GM18519 (cell line): ENCODE measurements at regions not wholly inside any gene's neighbourhood (a gene's known extent, or its start where the extent isn't known, plus 50 kb on each side); places are given as distances from the start of the nearest gene placed in this dataset.

Experiments
- ATAC-seq: cut with Tn5 transposase; IDR thresholded peaks from one replicate; pipeline ENCODE4 v1.9.1; 2021; ENCODE audit warnings: mild to moderate bottlenecking, moderate library complexity; ENCODE audit not compliant: unreplicated experiment, low FRiP score

DNA sequence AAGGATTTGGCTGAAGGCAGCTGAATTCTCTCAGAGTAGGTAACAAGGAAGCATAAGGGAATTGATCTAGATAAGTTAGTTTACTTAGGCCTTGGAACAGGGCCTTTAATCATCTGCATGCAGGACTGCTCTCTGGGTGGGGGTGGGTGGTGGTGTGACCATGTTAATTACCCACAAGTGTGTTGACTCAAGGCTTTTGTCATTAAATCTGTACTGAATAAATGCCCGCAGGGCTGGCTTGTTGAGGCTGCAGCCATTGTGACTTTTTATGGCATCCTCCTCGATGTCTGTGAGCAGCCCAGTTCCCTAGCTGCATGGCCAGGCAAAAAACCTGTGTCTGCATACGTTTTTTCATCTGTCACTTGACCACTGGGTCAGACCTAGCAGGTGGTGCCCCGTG is 63.5 kb upstream of the ASCC3 start:
- no peak for ATAC-seq

DNA sequence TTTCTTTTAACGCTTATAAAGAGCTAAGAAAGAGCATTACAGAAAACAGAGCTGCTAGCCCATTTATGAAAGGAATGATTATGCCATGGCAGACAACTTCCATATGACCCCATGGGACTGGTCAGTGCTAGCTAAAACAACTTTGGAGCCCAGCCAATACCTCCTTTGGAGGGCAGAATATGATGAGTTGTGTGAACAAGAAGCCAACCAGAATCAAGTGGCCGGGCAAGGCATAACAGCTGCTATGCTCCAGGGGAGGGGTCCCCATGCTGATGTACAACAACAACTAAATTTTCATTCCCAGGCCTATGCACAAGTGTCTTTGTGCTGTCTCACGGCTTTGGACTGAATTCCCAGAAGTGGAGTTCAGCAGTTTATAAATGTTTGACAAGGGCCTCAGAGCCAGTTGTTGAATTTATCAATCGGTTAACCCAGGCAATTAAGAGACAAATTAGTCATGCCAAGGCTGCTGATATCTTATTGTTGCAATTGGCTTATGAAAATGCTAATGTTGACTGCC is 65.0 kb upstream of the ASCC3 start:
- no peak for ATAC-seq

DNA sequence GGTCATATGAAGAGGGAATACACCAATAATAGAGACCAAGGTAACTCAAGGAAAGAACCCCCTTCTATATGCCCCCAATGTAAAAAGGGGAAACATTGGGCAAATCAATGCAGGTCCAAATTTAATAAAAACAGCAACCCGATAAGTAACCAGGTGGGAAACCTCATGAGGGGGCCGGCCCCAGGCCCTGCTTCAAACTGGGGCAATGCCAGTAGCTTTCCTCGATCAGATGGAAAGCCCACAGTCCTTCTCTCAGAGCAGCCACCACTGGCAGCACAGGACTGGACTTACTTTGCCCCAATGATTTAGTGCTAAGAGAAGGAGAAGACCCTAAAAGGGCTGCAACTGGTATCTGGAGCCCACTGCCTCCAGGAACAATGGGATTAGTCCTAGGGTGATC is 65.6 kb upstream of the ASCC3 start:
- ATAC-seq = no peak

DNA sequence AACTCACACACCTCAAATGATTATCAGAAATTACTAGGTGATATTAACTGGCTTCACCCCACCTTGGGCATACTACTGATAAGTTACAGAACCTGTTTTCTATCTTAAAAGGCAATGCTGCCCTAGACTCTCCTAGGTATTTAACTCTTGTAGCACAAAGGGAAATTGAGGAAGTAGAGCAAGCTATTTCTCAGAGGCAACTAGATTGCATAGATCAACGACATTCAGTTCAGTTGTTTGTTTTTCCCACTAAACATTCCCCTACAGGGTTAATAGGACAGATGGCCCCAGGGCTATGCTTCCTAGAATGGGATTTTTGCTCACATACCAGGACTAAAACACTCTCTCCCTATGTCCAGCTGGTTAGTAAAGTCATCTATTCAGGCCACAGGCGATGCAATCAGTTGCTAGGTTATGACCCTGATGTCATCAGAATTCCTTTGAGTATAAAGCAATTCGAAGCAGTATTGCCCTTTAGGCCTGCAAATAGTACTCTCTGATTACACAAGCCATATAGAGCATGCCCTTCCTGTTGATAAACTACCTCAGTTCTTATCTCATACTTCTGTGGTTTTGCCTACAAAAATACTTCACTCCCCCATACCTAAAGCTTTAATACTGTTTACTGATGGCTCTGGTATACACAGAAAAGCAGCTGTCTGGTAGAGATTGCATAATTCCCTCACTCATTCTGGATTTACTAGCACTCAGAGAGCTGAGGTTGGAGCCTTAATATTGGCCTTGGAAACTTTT is 67.4 kb upstream of the ASCC3 start:
- no peak for ATAC-seq

DNA sequence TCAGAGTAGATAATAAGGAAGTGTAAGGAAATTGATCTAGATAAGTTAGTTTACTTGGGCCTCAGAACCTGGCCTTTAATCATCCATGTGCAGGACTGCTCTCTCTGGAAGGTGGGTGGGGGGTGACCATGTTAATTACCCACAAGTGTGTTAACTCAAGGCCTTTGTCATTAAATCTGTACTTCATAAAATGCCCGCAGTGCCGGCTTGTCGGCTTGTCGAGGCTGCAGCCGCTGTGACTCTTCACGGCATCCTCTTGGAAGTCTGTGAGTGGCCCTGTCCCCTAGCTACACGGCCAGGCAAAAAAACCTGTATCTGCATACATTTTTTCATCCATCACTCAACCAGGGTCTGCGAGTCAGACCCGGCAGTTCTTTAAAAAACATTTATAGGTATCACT is 70.9 kb upstream of the ASCC3 start:
- ATAC-seq = no peak

DNA sequence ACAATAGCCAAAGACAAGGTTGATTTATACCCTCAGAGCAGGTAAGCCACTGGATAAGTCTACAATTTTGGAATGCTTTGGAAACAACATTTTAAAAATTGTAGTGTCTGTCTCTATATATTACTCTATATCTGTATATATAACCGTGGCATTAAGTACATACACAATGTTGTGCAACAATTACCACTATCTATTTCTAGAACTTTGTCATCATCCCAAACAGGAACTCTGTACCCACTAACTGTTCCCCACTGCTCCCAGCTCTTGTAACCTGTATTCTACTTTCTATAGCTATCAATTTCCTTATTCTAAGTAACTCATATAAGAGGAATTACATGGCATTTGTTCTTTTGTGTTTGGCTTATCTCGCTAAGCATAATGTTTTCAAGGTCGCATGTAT is 78.2 kb upstream of the ASCC3 start:
- no peak for ATAC-seq

DNA sequence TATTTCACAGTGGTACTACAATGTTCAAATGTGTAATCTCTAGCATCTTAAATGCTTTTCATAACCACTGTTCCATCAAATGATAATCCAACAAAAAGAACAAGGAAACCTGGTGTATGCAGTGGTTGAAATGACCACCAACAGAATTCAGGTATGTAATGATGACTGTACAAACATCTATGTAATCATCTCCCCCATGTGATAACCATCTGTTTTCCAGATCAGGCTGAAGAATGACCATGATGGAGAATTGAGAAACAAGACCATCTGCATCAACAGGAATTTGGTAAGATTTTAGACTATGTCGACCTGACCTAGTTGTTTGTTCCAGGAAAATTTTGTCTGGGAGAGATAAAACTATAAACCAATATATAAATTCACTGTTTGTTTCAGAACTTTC is 81.3 kb upstream of the ASCC3 start:
- ATAC-seq = no peak

DNA sequence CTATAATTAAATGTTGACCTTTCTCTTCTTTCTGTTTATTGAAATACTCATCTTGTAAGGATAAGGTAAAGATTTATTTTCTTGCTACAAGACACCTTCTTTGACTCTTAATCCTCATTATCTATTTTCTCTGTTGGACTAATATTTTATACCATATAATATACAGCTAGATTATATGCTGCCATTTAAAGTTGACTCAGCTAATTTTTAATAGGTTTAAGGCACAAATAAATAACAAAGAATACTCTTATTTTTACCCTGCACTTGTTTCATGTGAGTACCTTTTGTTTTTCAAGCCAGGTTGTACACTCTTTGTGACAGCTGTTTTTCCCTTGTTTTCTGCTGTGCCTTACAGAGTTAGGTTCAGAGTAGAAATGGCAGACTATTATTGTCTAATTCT is 83.9 kb upstream of the ASCC3 start:
- ATAC-seq = no peak

DNA sequence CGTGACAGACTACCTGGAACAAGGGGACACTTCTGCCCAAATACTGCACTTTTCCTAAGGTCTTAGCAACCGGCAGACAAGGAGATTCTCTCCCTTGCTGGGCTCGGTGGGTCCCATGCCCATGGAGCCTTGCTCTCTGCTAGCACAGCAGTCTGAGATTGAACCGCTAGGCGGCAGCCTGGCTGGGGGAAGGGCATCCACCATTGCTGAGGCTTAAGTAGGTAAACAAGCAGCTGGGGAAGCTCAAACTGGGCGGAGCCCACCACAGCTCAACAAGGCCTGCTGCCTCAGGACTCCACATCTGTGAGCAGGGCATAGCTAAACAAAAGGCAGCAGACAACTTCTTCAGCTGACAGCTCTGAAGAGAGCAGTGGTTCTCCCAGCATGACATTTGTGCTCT is 87.8 kb upstream of the ASCC3 start:
- ATAC-seq = no peak

DNA sequence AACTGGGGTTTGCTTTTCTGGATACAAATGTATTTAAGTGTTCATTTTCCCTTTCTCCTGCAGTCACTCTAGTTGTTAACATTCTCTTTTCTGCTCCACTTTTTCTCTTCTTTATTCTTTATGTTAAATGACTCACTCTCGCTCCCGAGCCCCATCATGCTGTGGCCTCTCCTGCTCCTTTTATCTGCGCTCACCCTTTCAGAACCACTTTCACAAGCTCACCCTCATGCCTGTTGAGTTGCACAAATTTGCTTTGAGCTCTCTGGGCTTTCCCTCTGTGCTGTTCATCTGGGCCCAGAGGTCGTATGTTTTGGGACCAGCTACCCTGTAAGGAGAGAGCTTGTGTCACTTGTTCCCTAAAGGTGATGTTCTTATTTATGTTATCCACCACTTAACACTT is 98.1 kb upstream of the ASCC3 start:
- no peak for ATAC-seq

DNA sequence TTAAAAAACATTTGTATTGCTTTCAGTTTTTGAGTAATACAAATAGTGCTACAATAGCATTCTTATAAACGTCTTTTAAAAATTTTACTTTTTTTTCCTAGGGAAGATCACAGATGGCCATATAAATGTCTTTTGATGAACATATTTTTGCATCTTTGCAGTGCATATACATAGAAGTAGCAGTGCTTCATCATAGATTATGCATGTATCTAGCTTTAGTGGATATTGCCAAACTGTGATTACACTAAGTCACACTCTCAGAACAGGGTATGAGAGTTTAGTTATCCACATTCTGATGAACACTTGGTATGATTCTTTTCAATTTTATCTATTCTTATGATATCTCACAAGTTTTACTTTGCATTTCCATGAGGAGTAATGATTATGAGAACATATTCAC is 99.8 kb upstream of the ASCC3 start:
- ATAC-seq = no peak

DNA sequence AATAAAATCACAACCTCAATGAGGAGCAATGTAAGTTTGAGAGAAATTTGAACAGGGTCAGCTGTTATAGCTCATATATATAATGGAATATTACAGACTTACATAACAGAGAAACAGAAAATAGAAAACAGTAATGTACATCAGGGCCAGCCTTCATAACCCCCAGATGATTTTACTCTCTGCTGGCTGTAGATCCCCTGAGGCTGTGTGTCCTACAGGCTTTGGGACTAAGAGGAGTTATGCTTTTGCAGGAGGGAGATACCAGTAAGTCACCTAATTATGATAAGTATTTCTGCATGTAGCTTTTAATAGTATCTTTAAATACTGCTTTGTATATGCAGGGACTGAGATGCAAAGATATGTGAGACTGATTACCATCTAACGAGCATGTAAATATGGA is 105.8 kb upstream of the ASCC3 start:
- ATAC-seq = no peak

DNA sequence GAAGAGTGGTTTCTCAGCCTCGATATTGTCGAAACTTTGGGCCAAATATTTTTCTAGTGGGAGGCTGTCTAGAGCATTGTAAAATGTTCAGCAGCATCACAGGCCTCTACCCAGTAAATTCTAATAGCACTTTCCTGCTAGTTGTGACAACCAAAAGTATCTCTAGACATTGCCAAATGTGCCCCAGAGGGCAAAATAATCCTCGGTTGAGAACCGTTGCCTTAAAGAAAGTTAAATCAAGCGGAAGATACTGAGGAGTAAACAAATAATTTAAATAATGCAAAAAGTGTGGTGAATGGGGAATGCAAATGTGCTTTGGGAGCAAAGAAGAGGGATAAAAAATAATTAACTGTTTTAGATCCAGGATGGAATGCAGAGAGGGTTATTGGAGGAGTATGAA is 106.4 kb upstream of the ASCC3 start:
- ATAC-seq = no peak

DNA sequence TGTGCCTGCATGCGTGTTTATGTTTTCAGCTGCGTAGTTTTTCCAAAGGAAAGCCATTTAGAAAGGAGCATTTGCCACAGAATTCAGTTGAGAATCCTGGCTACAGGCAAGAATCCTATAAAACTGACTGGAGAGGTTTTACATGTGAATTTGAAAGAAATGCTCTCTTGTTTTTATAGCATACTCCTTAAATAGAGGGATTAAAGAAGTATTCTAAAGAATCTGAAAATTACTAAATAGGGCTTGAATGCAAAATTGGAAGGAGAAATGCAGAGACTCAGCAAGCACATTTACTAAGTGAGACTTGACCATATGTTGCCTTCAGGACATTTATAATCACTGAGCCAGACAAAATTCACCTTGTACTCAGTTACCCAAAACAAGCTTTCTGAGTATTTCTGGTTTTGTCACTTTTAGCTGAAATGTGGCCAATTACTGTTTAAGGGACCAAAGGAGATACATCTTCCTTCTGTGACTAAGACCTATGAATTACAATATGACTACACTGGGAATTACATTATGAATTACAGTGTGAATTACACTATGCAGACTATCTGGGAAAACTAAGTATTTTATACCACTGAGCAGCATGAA is 107.4 kb upstream of the ASCC3 start:
- ATAC-seq = no peak

DNA sequence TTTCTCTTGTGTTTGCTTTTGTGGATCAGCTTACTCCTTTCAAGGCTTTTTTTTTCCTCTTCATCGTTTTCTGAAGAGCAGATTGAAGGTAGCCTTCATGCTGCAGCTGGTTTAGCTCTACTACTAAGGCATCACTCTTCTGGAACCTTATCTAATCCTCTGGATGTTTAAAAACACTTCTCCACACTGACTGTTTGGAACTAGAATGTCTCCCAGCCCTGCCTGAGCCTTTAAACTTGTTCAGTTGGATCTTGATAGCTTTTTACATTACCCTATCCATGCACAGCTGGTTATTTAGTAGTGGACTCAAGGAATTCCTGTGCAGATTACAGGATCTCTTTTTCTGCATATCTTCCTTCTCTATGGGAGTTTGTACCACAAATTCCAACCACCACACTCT is 108.9 kb upstream of the ASCC3 start:
- ATAC-seq = no peak

DNA sequence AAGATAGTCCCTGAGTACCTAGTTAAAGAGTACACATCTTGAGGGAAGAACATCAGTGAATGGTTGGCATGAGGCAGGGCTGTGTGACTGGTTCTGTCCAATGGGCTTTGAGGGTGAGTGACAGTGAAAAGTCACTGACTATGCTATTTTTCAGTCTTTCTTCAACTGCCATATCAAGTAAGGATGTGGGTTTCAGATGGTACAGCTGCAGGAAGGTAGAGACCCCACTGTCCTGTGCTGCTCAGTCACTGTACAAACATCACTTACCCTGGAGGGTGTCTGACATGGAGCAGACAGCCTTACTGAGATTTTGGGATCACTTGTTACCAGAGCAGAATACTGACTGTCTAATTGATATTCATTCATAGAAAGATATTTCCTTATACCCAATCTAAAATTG is 115.3 kb upstream of the ASCC3 start:
- ATAC-seq = no peak

DNA sequence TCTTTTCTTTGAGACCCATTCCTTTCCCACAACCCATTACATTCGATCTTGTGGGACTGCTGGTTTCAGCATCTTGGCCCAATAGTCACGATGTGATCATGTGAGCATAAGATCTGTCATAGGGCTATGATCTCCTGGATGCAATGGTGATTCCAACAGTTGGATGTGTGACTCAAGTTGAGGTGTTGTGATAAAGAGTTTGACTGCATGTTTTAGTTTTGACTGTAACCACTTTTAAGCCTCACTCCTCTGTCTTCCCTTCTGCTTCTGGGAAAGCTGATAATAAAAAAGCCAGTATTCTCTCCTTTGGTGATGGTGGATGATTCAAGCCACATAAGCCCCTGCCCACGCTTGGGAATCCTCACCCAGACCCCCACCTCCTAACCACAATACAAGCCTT is 117.0 kb upstream of the ASCC3 start:
- no peak for ATAC-seq

DNA sequence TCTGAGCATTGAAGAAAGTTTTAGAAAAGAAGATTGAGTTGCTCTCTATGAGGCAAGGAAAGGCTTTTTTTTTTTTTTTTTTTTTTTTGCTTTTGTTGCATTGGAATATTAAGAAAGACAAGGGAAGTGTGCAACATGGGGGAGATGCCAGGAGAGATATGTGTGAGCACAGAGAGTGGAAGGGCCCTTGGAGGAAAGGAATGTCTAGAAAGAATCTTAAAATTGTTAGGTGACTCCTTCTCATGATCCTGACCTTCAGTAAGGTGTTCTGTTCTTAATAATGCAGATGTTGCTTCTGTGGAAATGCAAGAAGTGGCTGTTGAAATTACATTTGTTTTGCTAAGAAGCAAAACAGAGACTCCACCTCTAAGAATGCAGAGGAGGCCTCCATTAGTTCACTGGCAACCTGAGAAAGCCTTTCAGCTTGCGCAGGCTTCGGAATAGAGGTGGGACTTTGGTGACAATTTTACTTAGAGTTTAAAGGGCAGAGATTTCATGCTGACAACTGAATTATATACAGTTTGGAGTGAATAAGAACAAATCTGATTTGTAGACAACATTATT is 118.0 kb upstream of the ASCC3 start:
- no peak for ATAC-seq

DNA sequence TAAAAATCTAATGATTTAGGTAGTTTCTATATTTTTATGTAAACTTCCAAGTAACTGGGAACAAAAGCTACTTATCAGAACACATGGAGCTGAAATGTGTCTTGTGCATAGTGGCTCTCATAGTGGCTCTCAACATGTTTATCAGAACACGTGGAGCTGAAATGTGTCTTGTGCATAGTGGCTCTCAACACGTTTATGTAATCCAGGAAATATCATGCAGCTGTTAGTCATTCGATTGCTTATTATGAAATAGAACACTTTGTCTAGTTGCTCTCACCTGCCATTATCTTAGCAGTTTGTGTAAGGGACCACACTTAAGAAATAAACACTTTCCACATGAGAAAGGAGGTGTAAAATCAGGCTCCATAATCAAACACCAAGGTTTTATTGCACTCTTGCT is 119.2 kb upstream of the ASCC3 start:
- no peak for ATAC-seq

DNA sequence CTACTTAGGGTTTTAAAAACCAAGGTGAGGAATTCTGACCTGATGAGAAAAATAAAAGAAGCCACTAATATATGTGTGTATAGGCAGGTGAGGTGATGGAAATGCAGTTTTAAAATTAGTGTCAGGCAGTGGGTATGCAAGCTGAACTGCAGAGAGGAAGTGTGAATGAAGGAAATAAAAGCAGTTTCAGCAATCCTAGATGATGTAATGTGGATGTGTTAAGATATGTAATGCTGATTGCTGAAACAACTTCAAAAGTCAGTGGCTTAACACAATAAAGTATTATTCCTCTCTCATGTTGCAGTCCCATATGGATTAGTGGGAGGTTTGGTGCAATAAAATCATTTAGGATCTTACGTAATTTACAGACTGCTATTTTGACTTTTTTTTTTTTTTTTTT is 119.9 kb upstream of the ASCC3 start:
- ATAC-seq = no peak

DNA sequence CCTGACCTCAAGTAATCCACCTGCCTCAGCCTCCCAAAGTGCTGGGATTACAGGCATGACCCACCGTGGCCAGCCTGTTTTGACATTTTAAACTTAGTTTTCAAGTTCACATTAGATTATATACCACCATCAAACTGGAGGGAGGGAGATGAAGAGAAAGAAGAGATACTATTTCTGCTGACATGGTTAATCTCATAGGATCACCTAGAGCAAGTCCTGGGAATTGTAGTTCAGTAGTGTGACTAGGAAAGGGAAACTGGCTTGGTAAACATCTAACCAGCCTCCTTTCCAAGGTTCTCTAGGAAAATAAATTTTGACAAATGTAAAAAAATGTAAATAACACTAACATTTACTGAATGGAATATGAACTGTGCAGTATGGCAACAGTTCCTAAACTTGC is 120.5 kb upstream of the ASCC3 start:
- no peak for ATAC-seq

DNA sequence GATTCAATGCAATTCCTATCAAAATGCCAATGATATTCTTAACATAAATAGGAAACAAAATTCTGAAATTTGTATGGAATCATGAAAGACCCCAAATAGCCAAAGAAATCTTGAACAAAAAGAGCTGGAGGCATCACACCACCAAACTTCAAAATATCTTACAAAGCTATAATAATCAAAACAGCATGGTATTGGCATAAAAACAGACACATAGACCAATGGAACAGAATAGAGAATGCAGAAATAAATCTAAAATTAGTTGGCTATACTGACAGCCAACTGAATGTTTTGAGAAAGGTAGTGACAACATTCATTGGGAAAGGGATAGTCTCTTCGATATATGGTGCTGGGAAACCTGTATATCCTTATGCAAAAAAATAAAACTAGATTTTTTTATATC is 121.9 kb upstream of the ASCC3 start:
- ATAC-seq = no peak
